ENCODE measurements at regions not wholly inside any gene's neighbourhood (a gene's known extent, or its start where the extent isn't known, plus 50 kb on each side); places are given as distances from the start of the nearest gene placed in this dataset.

DNA sequence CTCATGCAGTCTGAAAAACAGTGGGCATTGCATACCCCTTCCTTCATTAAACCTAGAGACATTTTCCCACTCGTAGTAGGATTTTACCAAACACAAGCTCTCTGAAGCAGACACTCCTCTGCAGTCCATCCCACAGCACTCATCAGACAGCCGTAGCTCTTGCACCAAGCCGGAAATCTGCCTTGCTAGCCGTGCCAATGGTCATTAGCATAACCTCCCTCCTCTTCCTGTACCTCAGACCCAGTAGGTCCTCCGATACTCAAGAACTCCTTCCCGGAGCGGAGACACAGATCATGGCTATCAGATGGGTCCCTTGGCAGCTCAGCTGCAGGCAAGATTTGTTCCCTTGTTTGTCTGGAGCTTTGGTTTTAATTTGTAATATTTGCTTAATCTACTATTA is 483.1 kb upstream of the PSMD7 start (continued):
- TF ChIP-seq NRF1 (IDR thresholded peaks at IDR 0.05; ENCODE audit: low read depth, low read length) = no peak
- TF ChIP-seq RXRA (IDR thresholded peaks at IDR 0.05; ENCODE audit: insufficient read depth, low read depth, low read length) = no peak
- TF ChIP-seq, protein P1, sequence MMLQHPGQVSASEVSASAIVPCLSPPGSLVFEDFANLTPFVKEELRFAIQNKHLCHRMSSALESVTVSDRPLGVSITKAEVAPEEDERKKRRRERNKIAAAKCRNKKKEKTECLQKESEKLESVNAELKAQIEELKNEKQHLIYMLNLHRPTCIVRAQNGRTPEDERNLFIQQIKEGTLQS (IDR thresholded peaks at IDR 0.05; ENCODE audit: insufficient read depth, low read depth, low read length) = no peak
- TF ChIP-seq SP2 (IDR thresholded peaks at IDR 0.05; ENCODE audit: low read length) = no peak
- no peak for TF ChIP-seq JUN (IDR thresholded peaks at IDR 0.05; ENCODE audit: low read depth, low read length)
- no peak for TF ChIP-seq CREB1 (IDR thresholded peaks at IDR 0.05)
- no peak for TF ChIP-seq EP300 (IDR thresholded peaks at IDR 0.05; ENCODE audit: borderline replicate concordance in 1 of 2, low read depth in 2 of 2, low read length in 2 of 2)
- TF ChIP-seq FOSL1 (IDR thresholded peaks at IDR 0.05; ENCODE audit: insufficient read depth, low read depth, low read length) = no peak
- TF ChIP-seq RAD21 (IDR thresholded peaks at IDR 0.05 in 1 of 2, conservative IDR thresholded peaks at IDR 0.05 in 1 of 2; ENCODE audit: low read depth in 2 of 2, low read length in 2 of 2) = no peak
- no peak for TF ChIP-seq TAF1 (IDR thresholded peaks at IDR 0.05; ENCODE audit: low read depth, low read length)
- no peak for TF ChIP-seq RNF2 (IDR thresholded peaks at IDR 0.05; ENCODE audit: borderline replicate concordance, low read depth, low read length, missing control alignments, poor library complexity, severe bottlenecking)
- TF ChIP-seq, protein P2, sequence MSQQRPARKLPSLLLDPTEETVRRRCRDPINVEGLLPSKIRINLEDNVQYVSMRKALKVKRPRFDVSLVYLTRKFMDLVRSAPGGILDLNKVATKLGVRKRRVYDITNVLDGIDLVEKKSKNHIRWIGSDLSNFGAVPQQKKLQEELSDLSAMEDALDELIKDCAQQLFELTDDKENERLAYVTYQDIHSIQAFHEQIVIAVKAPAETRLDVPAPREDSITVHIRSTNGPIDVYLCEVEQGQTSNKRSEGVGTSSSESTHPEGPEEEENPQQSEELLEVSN (IDR thresholded peaks at IDR 0.05) = no peak
- TF ChIP-seq, protein P3, sequence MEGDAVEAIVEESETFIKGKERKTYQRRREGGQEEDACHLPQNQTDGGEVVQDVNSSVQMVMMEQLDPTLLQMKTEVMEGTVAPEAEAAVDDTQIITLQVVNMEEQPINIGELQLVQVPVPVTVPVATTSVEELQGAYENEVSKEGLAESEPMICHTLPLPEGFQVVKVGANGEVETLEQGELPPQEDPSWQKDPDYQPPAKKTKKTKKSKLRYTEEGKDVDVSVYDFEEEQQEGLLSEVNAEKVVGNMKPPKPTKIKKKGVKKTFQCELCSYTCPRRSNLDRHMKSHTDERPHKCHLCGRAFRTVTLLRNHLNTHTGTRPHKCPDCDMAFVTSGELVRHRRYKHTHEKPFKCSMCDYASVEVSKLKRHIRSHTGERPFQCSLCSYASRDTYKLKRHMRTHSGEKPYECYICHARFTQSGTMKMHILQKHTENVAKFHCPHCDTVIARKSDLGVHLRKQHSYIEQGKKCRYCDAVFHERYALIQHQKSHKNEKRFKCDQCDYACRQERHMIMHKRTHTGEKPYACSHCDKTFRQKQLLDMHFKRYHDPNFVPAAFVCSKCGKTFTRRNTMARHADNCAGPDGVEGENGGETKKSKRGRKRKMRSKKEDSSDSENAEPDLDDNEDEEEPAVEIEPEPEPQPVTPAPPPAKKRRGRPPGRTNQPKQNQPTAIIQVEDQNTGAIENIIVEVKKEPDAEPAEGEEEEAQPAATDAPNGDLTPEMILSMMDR (IDR thresholded peaks at IDR 0.05; ENCODE audit: control extremely low read depth in 1 of 3, insufficient read depth in 1 of 3, low read depth in 1 of 3, low read length in 3 of 3) = no peak
- TF ChIP-seq GABPA (IDR thresholded peaks at IDR 0.05; ENCODE audit: borderline replicate concordance, insufficient read depth, low read length) = no peak
- no peak for TF ChIP-seq TEAD4 (IDR thresholded peaks at IDR 0.05; ENCODE audit: low read depth, low read length)

Data from H1 (cell line).